ENCODE measurements at regions not wholly inside any gene's neighbourhood (a gene's known extent, or its start where the extent isn't known, plus 50 kb on each side); places are given as distances from the start of the nearest gene placed in this dataset.

DNA sequence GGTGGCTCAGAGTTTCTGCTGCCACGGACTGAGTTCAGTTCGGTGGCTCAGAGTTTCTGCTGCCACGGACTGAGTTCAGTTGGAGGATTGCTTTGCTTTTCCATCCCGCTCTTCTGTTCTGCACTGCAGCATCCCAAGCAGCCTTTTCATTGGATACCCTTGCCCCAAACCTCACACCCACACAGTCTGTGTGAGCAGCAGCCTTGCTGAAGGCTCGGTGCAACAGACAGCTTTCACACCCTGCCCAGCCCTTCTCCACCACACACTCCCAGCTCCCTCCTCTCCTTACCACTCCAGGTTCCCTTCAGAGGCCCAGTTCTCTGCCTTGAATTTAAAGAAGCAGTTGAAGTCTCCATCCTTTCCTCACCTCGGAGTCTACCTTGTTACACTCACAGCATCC is 52.5 kb upstream of the CHD6 start:
- no peak for TF ChIP-seq POLR2AphosphoS5 (IDR thresholded peaks at IDR 0.05; ENCODE audit: low read length)
- no peak for TF ChIP-seq EP300 (IDR thresholded peaks at IDR 0.05; ENCODE audit: borderline replicate concordance in 1 of 2, control insufficient read depth in 1 of 2, low read depth in 2 of 2, low read length in 2 of 2)
- TF ChIP-seq, protein P1, sequence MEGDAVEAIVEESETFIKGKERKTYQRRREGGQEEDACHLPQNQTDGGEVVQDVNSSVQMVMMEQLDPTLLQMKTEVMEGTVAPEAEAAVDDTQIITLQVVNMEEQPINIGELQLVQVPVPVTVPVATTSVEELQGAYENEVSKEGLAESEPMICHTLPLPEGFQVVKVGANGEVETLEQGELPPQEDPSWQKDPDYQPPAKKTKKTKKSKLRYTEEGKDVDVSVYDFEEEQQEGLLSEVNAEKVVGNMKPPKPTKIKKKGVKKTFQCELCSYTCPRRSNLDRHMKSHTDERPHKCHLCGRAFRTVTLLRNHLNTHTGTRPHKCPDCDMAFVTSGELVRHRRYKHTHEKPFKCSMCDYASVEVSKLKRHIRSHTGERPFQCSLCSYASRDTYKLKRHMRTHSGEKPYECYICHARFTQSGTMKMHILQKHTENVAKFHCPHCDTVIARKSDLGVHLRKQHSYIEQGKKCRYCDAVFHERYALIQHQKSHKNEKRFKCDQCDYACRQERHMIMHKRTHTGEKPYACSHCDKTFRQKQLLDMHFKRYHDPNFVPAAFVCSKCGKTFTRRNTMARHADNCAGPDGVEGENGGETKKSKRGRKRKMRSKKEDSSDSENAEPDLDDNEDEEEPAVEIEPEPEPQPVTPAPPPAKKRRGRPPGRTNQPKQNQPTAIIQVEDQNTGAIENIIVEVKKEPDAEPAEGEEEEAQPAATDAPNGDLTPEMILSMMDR (IDR thresholded peaks at IDR 0.05 in 2 of 3, conservative IDR thresholded peaks at IDR 0.05 in 1 of 3; ENCODE audit: control insufficient read depth in 2 of 3, extremely low read depth in 1 of 3, insufficient read depth in 1 of 3, low read depth in 3 of 3, low read length in 3 of 3), result no peak
- TF ChIP-seq POLR2A (IDR thresholded peaks at IDR 0.05; ENCODE audit: low read depth, low read length), result no peak
- no peak for TF ChIP-seq JUND (IDR thresholded peaks at IDR 0.05; ENCODE audit: low read depth, low read length)
- TF ChIP-seq RAD21 (IDR thresholded peaks at IDR 0.05; ENCODE audit: insufficient read depth, low read depth, low read length), result no peak
- no peak for TF ChIP-seq EZH2 (IDR thresholded peaks at IDR 0.05; ENCODE audit: borderline replicate concordance, control insufficient read depth, low read depth, low read length)
- TF ChIP-seq EGR1 (IDR thresholded peaks at IDR 0.05; ENCODE audit: borderline replicate concordance in 1 of 2, low read depth in 2 of 2, low read length in 2 of 2), result no peak
- no peak for TF ChIP-seq NBN (IDR thresholded peaks at IDR 0.05)
- no peak for TF ChIP-seq NFYB (IDR thresholded peaks at IDR 0.05; ENCODE audit: insufficient read depth, low read depth, low read length)
- no peak for TF ChIP-seq HDAC2 (IDR thresholded peaks at IDR 0.05)
- TF ChIP-seq, protein P2, sequence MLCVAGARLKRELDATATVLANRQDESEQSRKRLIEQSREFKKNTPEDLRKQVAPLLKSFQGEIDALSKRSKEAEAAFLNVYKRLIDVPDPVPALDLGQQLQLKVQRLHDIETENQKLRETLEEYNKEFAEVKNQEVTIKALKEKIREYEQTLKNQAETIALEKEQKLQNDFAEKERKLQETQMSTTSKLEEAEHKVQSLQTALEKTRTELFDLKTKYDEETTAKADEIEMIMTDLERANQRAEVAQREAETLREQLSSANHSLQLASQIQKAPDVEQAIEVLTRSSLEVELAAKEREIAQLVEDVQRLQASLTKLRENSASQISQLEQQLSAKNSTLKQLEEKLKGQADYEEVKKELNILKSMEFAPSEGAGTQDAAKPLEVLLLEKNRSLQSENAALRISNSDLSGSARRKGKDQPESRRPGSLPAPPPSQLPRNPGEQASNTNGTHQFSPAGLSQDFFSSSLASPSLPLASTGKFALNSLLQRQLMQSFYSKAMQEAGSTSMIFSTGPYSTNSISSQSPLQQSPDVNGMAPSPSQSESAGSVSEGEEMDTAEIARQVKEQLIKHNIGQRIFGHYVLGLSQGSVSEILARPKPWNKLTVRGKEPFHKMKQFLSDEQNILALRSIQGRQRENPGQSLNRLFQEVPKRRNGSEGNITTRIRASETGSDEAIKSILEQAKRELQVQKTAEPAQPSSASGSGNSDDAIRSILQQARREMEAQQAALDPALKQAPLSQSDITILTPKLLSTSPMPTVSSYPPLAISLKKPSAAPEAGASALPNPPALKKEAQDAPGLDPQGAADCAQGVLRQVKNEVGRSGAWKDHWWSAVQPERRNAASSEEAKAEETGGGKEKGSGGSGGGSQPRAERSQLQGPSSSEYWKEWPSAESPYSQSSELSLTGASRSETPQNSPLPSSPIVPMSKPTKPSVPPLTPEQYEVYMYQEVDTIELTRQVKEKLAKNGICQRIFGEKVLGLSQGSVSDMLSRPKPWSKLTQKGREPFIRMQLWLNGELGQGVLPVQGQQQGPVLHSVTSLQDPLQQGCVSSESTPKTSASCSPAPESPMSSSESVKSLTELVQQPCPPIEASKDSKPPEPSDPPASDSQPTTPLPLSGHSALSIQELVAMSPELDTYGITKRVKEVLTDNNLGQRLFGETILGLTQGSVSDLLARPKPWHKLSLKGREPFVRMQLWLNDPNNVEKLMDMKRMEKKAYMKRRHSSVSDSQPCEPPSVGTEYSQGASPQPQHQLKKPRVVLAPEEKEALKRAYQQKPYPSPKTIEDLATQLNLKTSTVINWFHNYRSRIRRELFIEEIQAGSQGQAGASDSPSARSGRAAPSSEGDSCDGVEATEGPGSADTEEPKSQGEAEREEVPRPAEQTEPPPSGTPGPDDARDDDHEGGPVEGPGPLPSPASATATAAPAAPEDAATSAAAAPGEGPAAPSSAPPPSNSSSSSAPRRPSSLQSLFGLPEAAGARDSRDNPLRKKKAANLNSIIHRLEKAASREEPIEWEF (IDR thresholded peaks at IDR 0.05; ENCODE audit: insufficient replicate concordance, low read depth, low read length), result no peak
- TF ChIP-seq, protein P3, sequence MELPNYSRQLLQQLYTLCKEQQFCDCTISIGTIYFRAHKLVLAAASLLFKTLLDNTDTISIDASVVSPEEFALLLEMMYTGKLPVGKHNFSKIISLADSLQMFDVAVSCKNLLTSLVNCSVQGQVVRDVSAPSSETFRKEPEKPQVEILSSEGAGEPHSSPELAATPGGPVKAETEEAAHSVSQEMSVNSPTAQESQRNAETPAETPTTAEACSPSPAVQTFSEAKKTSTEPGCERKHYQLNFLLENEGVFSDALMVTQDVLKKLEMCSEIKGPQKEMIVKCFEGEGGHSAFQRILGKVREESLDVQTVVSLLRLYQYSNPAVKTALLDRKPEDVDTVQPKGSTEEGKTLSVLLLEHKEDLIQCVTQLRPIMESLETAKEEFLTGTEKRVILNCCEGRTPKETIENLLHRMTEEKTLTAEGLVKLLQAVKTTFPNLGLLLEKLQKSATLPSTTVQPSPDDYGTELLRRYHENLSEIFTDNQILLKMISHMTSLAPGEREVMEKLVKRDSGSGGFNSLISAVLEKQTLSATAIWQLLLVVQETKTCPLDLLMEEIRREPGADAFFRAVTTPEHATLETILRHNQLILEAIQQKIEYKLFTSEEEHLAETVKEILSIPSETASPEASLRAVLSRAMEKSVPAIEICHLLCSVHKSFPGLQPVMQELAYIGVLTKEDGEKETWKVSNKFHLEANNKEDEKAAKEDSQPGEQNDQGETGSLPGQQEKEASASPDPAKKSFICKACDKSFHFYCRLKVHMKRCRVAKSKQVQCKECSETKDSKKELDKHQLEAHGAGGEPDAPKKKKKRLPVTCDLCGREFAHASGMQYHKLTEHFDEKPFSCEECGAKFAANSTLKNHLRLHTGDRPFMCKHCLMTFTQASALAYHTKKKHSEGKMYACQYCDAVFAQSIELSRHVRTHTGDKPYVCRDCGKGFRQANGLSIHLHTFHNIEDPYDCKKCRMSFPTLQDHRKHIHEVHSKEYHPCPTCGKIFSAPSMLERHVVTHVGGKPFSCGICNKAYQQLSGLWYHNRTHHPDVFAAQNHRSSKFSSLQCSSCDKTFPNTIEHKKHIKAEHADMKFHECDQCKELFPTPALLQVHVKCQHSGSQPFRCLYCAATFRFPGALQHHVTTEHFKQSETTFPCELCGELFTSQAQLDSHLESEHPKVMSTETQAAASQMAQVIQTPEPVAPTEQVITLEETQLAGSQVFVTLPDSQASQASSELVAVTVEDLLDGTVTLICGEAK (IDR thresholded peaks at IDR 0.05; ENCODE audit: borderline replicate concordance), result no peak
- TF ChIP-seq SIN3A (IDR thresholded peaks at IDR 0.05; ENCODE audit: low read depth, low read length), result no peak
